HCT116 (cell line): ENCODE measurements at regions not wholly inside any gene's neighbourhood (a gene's known extent, or its start where the extent isn't known, plus 50 kb on each side); places are given as distances from the start of the nearest gene placed in this dataset.

Experiments used
- ATAC-seq: fragments of 200-7000 bp; cut with Tn5 transposase; 2 replicates; pipeline ENCODE4 v1.9.1; 2020; ENCODE audit warnings: mild to moderate bottlenecking, moderate library complexity
- BruUV-seq: library from RNA; stranded (reverse); fragments of 400-500 nt; replicated peaks from 2 replicates; lab custom pipeline; 2021; lab: Mats Ljungman, UMichigan
- CTCF ChIA-PET: fragments of 300-600 bp; sonication (Branson Sonifier 250); formaldehyde crosslinking; loops from one replicate; lab custom pipeline; 2021; ENCODE audit warnings: antibody characterized with exemption; lab: Charles Lee
- POLR2A ChIA-PET: fragments of 300-600, 350-600 bp; sonication (Branson Sonifier 250); formaldehyde crosslinking; loops from one replicate; lab custom pipeline; 2021; ENCODE audit warnings: antibody characterized with exemption; lab: Charles Lee
- RAD21 ChIA-PET, 2 experiments: fragments of 300-600 bp; sonication (Branson Sonifier 250); formaldehyde crosslinking; loops; one replicate each; lab custom pipeline; 2023; ENCODE audit warnings: low total read pairs in 2 of 2; ENCODE audit not compliant: uncharacterized antibody in 2 of 2, unreplicated experiment in 2 of 2, low non-redundant PET in 1 of 2; lab: Charles Lee
- DNase-seq: peaks from one replicate; pipeline ENCODE4 v3.0.0-alpha.2; 2010; ENCODE audit warnings: low read depth, low spot score
- H2AFZ ChIP-seq: fragments of 200-600 bp; shearing (Covaris generic), sonication (generic); 2 replicates; pipeline ENCODE4 v1.6.1; 2017; ENCODE audit warnings: low read depth, mixed run types, mixed read lengths, antibody characterized with exemption, low read length; ENCODE audit not compliant: poor library complexity, severe bottlenecking
- H3K27ac ChIP-seq: 2 replicates; pipeline ENCODE4 v1.5.1; 2012; ENCODE audit warnings: low read depth, low read length
- H3K27me3 ChIP-seq: fragments of 200-600 bp; sonication (generic); 2 replicates; pipeline ENCODE4 v1.6.1; 2016; ENCODE audit warnings: mixed run types, low read length, mixed read lengths; ENCODE audit not compliant: insufficient read depth
- H3K36me3 ChIP-seq, 2 experiments: fragments of 200-500 bp in 1 of 2; fragments of 200-600 bp in 1 of 2; sonication (Bioruptor generic) in 1 of 2; sonication (generic) in 1 of 2; 2 replicates each; pipeline versions ENCODE4 v1.5.1 to v1.6.1; 2014 to 2016; ENCODE audit warnings: low read length in 2 of 2, inconsistent platforms in 1 of 2, mixed read lengths in 1 of 2, mixed run types in 1 of 2; ENCODE audit not compliant: insufficient read depth in 2 of 2, control insufficient read depth in 1 of 2
- H3K4me1 ChIP-seq, 2 experiments: fragments of 200-600 bp in 1 of 2; sonication (generic) in 1 of 2; 2 replicates each; pipeline versions ENCODE4 v1.5.1 to v1.6.1; 2012 to 2017; ENCODE audit warnings: low read length in 2 of 2, inconsistent platforms in 1 of 2, mild to moderate bottlenecking in 1 of 2, mixed read lengths in 1 of 2, mixed run types in 1 of 2, moderate library complexity in 1 of 2; ENCODE audit not compliant: insufficient read depth in 2 of 2, control insufficient read depth in 1 of 2
- H3K4me2 ChIP-seq: fragments of 200-600 bp; sonication (generic); 2 replicates; pipeline ENCODE4 v1.6.1; 2017; ENCODE audit warnings: mixed run types, low read length, mixed read lengths
- H3K4me3 ChIP-seq, 2 experiments: fragments of 200-600 bp in 1 of 2; sonication (generic) in 1 of 2; replicated peaks in 1 of 2; 2 replicates each; pipeline ENCODE4 v1.5.1; 2011 to 2016; ENCODE audit warnings: low read length in 2 of 2, control low read depth in 1 of 2, low read depth in 1 of 2, mild to moderate bottlenecking in 1 of 2, mixed read lengths in 1 of 2, mixed run types in 1 of 2
- H3K79me2 ChIP-seq: fragments of 200-600 bp; sonication (generic); 2 replicates; pipeline ENCODE4 v1.6.1; 2017; ENCODE audit warnings: mild to moderate bottlenecking, mixed run types, low read length, moderate library complexity, mixed read lengths; ENCODE audit not compliant: insufficient read depth
- H3K9ac ChIP-seq: fragments of 200-600 bp; sonication (generic); 2 replicates; pipeline ENCODE4 v1.6.1; 2016; ENCODE audit warnings: low read length, mixed read lengths
- H3K9me2 ChIP-seq: fragments of 200-600 bp; sonication (generic), shearing (Covaris generic); 2 replicates; pipeline ENCODE4 v1.6.1; 2017; ENCODE audit warnings: mixed run types, mild to moderate bottlenecking, moderate library complexity; ENCODE audit not compliant: insufficient read depth
- H3K9me3 ChIP-seq, 2 experiments: fragments of 200-500 bp in 1 of 2; fragments of 200-600 bp in 1 of 2; sonication (Bioruptor generic) in 1 of 2; sonication (generic) in 1 of 2; 2 replicates each; pipeline ENCODE4 v1.6.1; 2014 to 2017; ENCODE audit warnings: low read length in 2 of 2, mixed read lengths in 2 of 2, inconsistent platforms in 1 of 2, low read depth in 1 of 2, mild to moderate bottlenecking in 1 of 2, mixed run types in 1 of 2, moderate library complexity in 1 of 2; ENCODE audit not compliant: control insufficient read depth in 1 of 2, insufficient read depth in 1 of 2
- H4K20me1 ChIP-seq: fragments of 200-600 bp; sonication (generic), shearing (Covaris generic); 2 replicates; pipeline ENCODE4 v1.6.1; 2017; ENCODE audit warnings: mixed run types, mild to moderate bottlenecking, moderate library complexity; ENCODE audit not compliant: insufficient read depth
- CBX3 ChIP-seq: IDR thresholded peaks from 2 replicates; pipeline ENCODE4 v1.6.1; 2012; ENCODE audit warnings: low read depth
- CEBPB ChIP-seq: IDR thresholded peaks from 2 replicates; pipeline ENCODE4 v1.6.1; 2012; ENCODE audit warnings: low read depth
- ELF1 ChIP-seq: IDR thresholded peaks from 2 replicates; pipeline ENCODE4 v1.6.1; 2012; ENCODE audit warnings: low read depth, borderline replicate concordance
- EZH2 ChIP-seq: fragments of 200-600 bp; sonication (generic); IDR thresholded peaks from 2 replicates; pipeline ENCODE4 v1.6.1; 2017; ENCODE audit warnings: antibody characterized with exemption, mixed run types
- EZH2phosphoT487 ChIP-seq: fragments of 200-600 bp; IDR thresholded peaks from 2 replicates; pipeline ENCODE4 v1.6.1; 2018; ENCODE audit warnings: antibody characterized with exemption, borderline replicate concordance
- FOSL1 ChIP-seq: IDR thresholded peaks from 2 replicates; pipeline ENCODE4 v1.6.1; 2012; ENCODE audit warnings: low read depth
- JUND ChIP-seq: IDR thresholded peaks from 2 replicates; pipeline ENCODE4 v1.6.1; 2012
- POLR2A ChIP-seq: IDR thresholded peaks from 2 replicates; pipeline ENCODE4 v1.7.0; 2011; ENCODE audit warnings: borderline replicate concordance; ENCODE audit not compliant: insufficient read depth, insufficient read length; ENCODE audit errors: extremely low read depth
- POLR2AphosphoS5 ChIP-seq: IDR thresholded peaks from 2 replicates; pipeline ENCODE4 v1.6.1; 2011; ENCODE audit warnings: mild to moderate bottlenecking, low read depth, low read length, moderate library complexity
- RAD21 ChIP-seq: IDR thresholded peaks from 2 replicates; pipeline ENCODE4 v1.6.1; 2012; ENCODE audit warnings: low read depth, mild to moderate bottlenecking
- SIN3A ChIP-seq: IDR thresholded peaks from 2 replicates; pipeline ENCODE4 v1.6.1; 2012; ENCODE audit warnings: low read depth
- SP1 ChIP-seq: IDR thresholded peaks from 2 replicates; pipeline ENCODE4 v1.6.1; 2012; ENCODE audit warnings: low read depth
- SRF ChIP-seq: IDR thresholded peaks from 2 replicates; pipeline ENCODE4 v1.6.1; 2012; ENCODE audit warnings: low read depth
- TCF7L2 ChIP-seq: IDR thresholded peaks from 2 replicates; pipeline ENCODE4 v1.7.0; 2011; ENCODE audit warnings: borderline replicate concordance, inconsistent platforms; ENCODE audit not compliant: insufficient read depth, insufficient read length; ENCODE audit errors: extremely low read depth
- ZFX ChIP-seq: fragments of 450-650 bp; IDR thresholded peaks from 2 replicates; pipeline ENCODE4 v1.6.1; 2017
- ZNF274 ChIP-seq: fragments of 200-500 bp; sonication (Bioruptor generic); IDR thresholded peaks from 2 replicates; pipeline ENCODE4 v1.6.1; 2014; ENCODE audit warnings: mild to moderate bottlenecking, low read depth, low read length, inconsistent platforms
- intact Hi-C: fragments of 100-400 bp; cut with micrococcal nuclease; formaldehyde crosslinking; loops from 2 replicates; pipeline ENCODE4 v1.10.0; 2022
- TF ChIP-seq, protein P1 (sequence below), 3 experiments: fragments of 200-600 bp in 1 of 3; sonication (generic) in 1 of 3; IDR thresholded peaks in 2 of 3; conservative IDR thresholded peaks in 1 of 3; 2 replicates each; pipeline ENCODE4 v1.5.1; 2012 to 2017; ENCODE audit warnings: low read depth in 2 of 3, low read length in 2 of 3, antibody characterized with exemption in 1 of 3, borderline replicate concordance in 1 of 3, control low read depth in 1 of 3, mild to moderate bottlenecking in 1 of 3, mixed read lengths in 1 of 3, mixed run types in 1 of 3, moderate library complexity in 1 of 3; ENCODE audit not compliant: insufficient read depth in 1 of 3
- TF ChIP-seq, protein P2 (sequence below): IDR thresholded peaks from 2 replicates; pipeline ENCODE4 v1.6.1; 2012

DNA sequence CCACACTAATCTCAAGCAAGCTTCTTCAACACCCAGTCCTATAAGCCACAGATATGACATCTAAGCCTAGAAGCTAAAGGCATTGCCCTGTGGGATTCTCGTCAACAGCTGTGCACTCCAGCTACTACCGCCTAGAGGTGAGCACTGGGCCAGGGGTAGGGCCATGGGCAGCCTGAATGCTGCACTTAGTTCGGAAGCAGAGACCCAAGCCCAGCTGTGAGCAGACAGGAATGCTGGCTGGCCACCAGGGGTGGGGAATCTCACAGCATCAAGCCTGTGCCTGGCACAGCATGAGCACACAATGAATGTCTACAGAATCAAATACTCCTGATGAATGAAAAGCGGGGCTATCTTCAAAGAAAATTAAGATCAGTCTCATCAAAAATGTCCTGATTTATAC is 167.5 kb upstream of the UBL3 start:
- Histone ChIP-seq H3K27ac (no peak overlapping the region), H3K9me3 (no peaks in the 10 kb centered on the region), H3K4me1 (no peaks in the 10 kb centered on the region), H3K9me2 (no peaks in the 10 kb centered on the region), H3K27me3 (peaks cover 14% of the 10 kb centered on the region; the same call in 1 of the 2 replicates), H3K4me3 (no peak overlapping the region), H3K36me3 (no peaks in the 10 kb centered on the region), H4K20me1 (no peaks in the 10 kb centered on the region), H3K79me2 (no peaks in the 10 kb centered on the region), H3K4me2 (no peak overlapping the region), H3K9ac (no peak overlapping the region), H2AFZ (no peak overlapping the region)
- no peak for TF ChIP-seq CBX3
- no peak for TF ChIP-seq EZH2
- TF ChIP-seq ELF1: no peak
- no peak for TF ChIP-seq ZNF274
- TF ChIP-seq CEBPB: no peak
- TF ChIP-seq, protein P1, sequence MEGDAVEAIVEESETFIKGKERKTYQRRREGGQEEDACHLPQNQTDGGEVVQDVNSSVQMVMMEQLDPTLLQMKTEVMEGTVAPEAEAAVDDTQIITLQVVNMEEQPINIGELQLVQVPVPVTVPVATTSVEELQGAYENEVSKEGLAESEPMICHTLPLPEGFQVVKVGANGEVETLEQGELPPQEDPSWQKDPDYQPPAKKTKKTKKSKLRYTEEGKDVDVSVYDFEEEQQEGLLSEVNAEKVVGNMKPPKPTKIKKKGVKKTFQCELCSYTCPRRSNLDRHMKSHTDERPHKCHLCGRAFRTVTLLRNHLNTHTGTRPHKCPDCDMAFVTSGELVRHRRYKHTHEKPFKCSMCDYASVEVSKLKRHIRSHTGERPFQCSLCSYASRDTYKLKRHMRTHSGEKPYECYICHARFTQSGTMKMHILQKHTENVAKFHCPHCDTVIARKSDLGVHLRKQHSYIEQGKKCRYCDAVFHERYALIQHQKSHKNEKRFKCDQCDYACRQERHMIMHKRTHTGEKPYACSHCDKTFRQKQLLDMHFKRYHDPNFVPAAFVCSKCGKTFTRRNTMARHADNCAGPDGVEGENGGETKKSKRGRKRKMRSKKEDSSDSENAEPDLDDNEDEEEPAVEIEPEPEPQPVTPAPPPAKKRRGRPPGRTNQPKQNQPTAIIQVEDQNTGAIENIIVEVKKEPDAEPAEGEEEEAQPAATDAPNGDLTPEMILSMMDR (IDR thresholded peaks at IDR 0.05 in 2 of 3, conservative IDR thresholded peaks at IDR 0.05 in 1 of 3; ENCODE audit: borderline replicate concordance in 1 of 3, insufficient read depth in 1 of 3, low read depth in 2 of 3, low read length in 2 of 3): no peak
- no peak for TF ChIP-seq SP1
- no peak for TF ChIP-seq ZFX
- DNase-seq: no peak
- ChIA-PET RAD21 (interaction anchor here in 1 of 2 experiments (0.5 kb wide), 1 partner anchor 183 kb away, joined by 4 read pairs; no protein-coding TSS in a partner anchor), POLR2A (no interaction called here), CTCF (interaction anchor here (1.1 kb wide), 1 partner anchor 97 kb away, joined by 3 read pairs; no protein-coding TSS in a partner anchor)
- BruUV-seq: no TSS peak
- ATAC-seq: no peak
- intact Hi-C loops: no loop called here

DNA sequence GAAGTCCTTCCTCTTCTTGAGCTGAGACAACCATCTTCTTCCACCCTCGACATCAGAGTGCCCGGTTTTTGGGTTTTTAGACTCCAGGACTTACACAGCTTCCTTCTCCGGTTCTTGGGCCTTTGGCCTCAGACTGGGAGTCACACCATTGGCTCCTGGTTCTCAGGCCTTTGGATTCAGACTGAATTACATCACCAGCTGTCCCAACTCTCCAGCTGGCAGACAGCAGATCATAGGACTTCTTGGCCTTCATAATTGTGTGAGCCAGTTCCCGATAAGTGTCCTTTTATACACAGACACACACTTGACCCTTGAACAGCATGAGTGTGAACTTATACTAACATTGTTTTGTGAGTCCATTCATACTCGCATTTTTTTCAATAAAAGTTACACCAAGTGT is 166.0 kb upstream of the UBL3 start:
- POLR2A ChIA-PET: no interaction called here
- no peak for TF ChIP-seq ZFX
- TF ChIP-seq, protein P1 (IDR thresholded peaks at IDR 0.05 in 2 of 3, conservative IDR thresholded peaks at IDR 0.05 in 1 of 3; ENCODE audit: borderline replicate concordance in 1 of 3, insufficient read depth in 1 of 3, low read depth in 2 of 3, low read length in 2 of 3): no peak
- TF ChIP-seq EZH2: no peak
- TF ChIP-seq ZNF274: no peak
- TF ChIP-seq EZH2phosphoT487: no peak
- TF ChIP-seq ELF1: no peak
- no peak for TF ChIP-seq SP1
- no peak for TF ChIP-seq CEBPB
- no peak for TF ChIP-seq RAD21
- TF ChIP-seq, protein P2, sequence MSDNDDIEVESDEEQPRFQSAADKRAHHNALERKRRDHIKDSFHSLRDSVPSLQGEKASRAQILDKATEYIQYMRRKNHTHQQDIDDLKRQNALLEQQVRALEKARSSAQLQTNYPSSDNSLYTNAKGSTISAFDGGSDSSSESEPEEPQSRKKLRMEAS: no peak
- TF ChIP-seq POLR2A: no peak
- TF ChIP-seq SIN3A: no peak
- TF ChIP-seq SRF: no peak
- TF ChIP-seq POLR2AphosphoS5: no peak
- no peak for TF ChIP-seq TCF7L2
- no peak for TF ChIP-seq FOSL1
- no peak for TF ChIP-seq JUND

More for the DNA sequence above, 166.0 kb upstream of the UBL3 start:
- Histone ChIP-seq H3K27me3 (peaks cover 21% of the 10 kb centered on the region; the same call in 1 of the 2 replicates), H3K4me3 (no peak overlapping the region), H3K27ac (no peak overlapping the region), H3K9ac (no peak overlapping the region), H3K4me1 (no peaks in the 10 kb centered on the region), H3K9me3 (no peaks in the 10 kb centered on the region), H3K36me3 (no peaks in the 10 kb centered on the region), H3K9me2 (no peaks in the 10 kb centered on the region), H4K20me1 (no peaks in the 10 kb centered on the region), H3K4me2 (no peak overlapping the region), H2AFZ (no peak overlapping the region), H3K79me2 (no peaks in the 10 kb centered on the region)
- CTCF ChIA-PET: no interaction called here
- no TSS peak for BruUV-seq
- ATAC-seq: no peak
- RAD21 ChIA-PET: no interaction called here
- intact Hi-C loops: no loop called here
- DNase-seq: no peak
